Caco-2 (cell line): ENCODE measurements at regions not wholly inside any gene's neighbourhood (a gene's known extent, or its start where the extent isn't known, plus 50 kb on each side); places are given as distances from the start of the nearest gene placed in this dataset.

Source experiments
- BruUV-seq: library from RNA; stranded (reverse); fragments of 400-500 nt; replicated peaks from 2 replicates; lab custom pipeline; 2021; lab: Mats Ljungman, UMichigan
- CTCF ChIA-PET: fragments of 300-600 bp; sonication (Branson Sonifier 250); formaldehyde crosslinking; loops from one replicate; lab custom pipeline; 2022; ENCODE audit warnings: antibody characterized with exemption; lab: Charles Lee
- POLR2A ChIA-PET: fragments of 300-600 bp; sonication (Branson Sonifier 250); formaldehyde crosslinking; loops from one replicate; lab custom pipeline; 2022; ENCODE audit warnings: antibody characterized with exemption; lab: Charles Lee
- DNase-seq, 2 experiments: peaks; one replicate each; pipeline versions ENCODE4 v3.0.0 to v3.0.0-alpha.2; 2020 to 2022
- H3K27me3 ChIP-seq: replicated peaks from 2 replicates; pipeline ENCODE4 v1.6.0; 2011; ENCODE audit warnings: low read length; ENCODE audit not compliant: control insufficient read depth, insufficient read depth
- H3K36me3 ChIP-seq: 2 replicates; pipeline ENCODE4 v1.5.1; 2011; ENCODE audit warnings: low read length; ENCODE audit not compliant: control insufficient read depth, insufficient read depth
- H3K4me1 ChIP-seq: fragments of 250-450 bp; sonication (Bioruptor Pico); 2 replicates; pipeline ENCODE4 v1.5.1; 2020; ENCODE audit warnings: mild to moderate bottlenecking
- H3K4me3 ChIP-seq: 2 replicates; pipeline ENCODE4 v1.5.1; 2011; ENCODE audit warnings: low read depth, mild to moderate bottlenecking, control low read depth, low read length
- H3K9me3 ChIP-seq: fragments of 250-450 bp; sonication (Bioruptor Pico); 2 replicates; pipeline ENCODE4 v1.5.1; 2020; ENCODE audit warnings: mild to moderate bottlenecking, moderate library complexity
- H3K27ac Mint-ChIP-seq: one replicate; pipeline ENCODE4 v1.8.0; 2022; ENCODE audit warnings: mixed read lengths; ENCODE audit not compliant: unreplicated experiment
- H3K27me3 Mint-ChIP-seq: one replicate; pipeline ENCODE4 v1.8.0; 2022; ENCODE audit warnings: mixed read lengths; ENCODE audit not compliant: insufficient read depth, unreplicated experiment
- H3K36me3 Mint-ChIP-seq: one replicate; pipeline ENCODE4 v1.8.0; 2022; ENCODE audit warnings: mild to moderate bottlenecking, mixed read lengths; ENCODE audit not compliant: insufficient read depth, unreplicated experiment
- H3K4me1 Mint-ChIP-seq: one replicate; pipeline ENCODE4 v1.8.0; 2022; ENCODE audit warnings: low read depth, mixed read lengths; ENCODE audit not compliant: unreplicated experiment
- H3K4me3 Mint-ChIP-seq: one replicate; pipeline ENCODE4 v1.8.0; 2022; ENCODE audit warnings: mild to moderate bottlenecking, moderate library complexity, mixed read lengths; ENCODE audit not compliant: unreplicated experiment
- H3K9me3 Mint-ChIP-seq: one replicate; pipeline ENCODE4 v1.8.0; 2022; ENCODE audit warnings: mixed read lengths; ENCODE audit not compliant: unreplicated experiment
- CTCF ChIP-seq, 2 experiments: fragments of 200-600 bp in 1 of 2; IDR thresholded peaks; 1 replicate in 1 of 2; 2 replicates in 1 of 2; pipeline versions ENCODE4 v1.5.1 to v1.8.0; 2011 to 2022; ENCODE audit warnings: antibody characterized with exemption in 1 of 2, control low read depth in 1 of 2, inconsistent platforms in 1 of 2, low read depth in 1 of 2, low read length in 1 of 2, mild to moderate bottlenecking in 1 of 2, moderate library complexity in 1 of 2; ENCODE audit not compliant: insufficient read depth in 1 of 2, severe bottlenecking in 1 of 2, unreplicated experiment in 1 of 2
- intact Hi-C: fragments of 100-400 bp; cut with micrococcal nuclease; formaldehyde crosslinking; loops from one replicate; pipeline ENCODE4 v1.10.0; 2022; ENCODE audit not compliant: unreplicated experiment

GRCh38 chr20:22800129-22800528 lies 215.8 kb upstream of the FOXA2 start:
- no peaks in the 10 kb centered on the region for H3K27me3 ChIP-seq
- ChIA-PET CTCF (no interaction called here), POLR2A (no interaction called here)
- H3K9me3 ChIP-seq = no peaks in the 10 kb centered on the region
- DNase-seq = no peak
- H3K36me3 ChIP-seq = no peaks in the 10 kb centered on the region
- H3K4me1 ChIP-seq = peaks cover 39% of the 10 kb centered on the region
- Mint-ChIP-seq H3K27me3 (no peaks in the 10 kb centered on the region), H3K36me3 (peaks cover 5% of the 10 kb centered on the region), H3K4me1 (peaks cover 30% of the 10 kb centered on the region), H3K9me3 (peaks cover 13% of the 10 kb centered on the region), H3K4me3 (no peak overlapping the region), H3K27ac (peak overlapping the region; percentile 3)
- no peak for TF ChIP-seq CTCF (IDR thresholded peaks at IDR 0.05; ENCODE audit: insufficient read depth in 1 of 2, low read depth in 1 of 2, low read length in 1 of 2, severe bottlenecking in 1 of 2, unreplicated experiment in 1 of 2)
- H3K4me3 ChIP-seq = no peak overlapping the region
- BruUV-seq = no TSS peak
- intact Hi-C loops = no loop called here

GRCh38 chr20:22801528-22801927 lies 217.2 kb upstream of the FOXA2 start:
- ChIA-PET POLR2A (no interaction called here), CTCF (no interaction called here)
- Mint-ChIP-seq H3K4me1 (peaks cover 24% of the 10 kb centered on the region), H3K27me3 (no peaks in the 10 kb centered on the region), H3K36me3 (no peaks in the 10 kb centered on the region), H3K4me3 (no peak overlapping the region), H3K27ac (no peak overlapping the region), H3K9me3 (peaks cover 13% of the 10 kb centered on the region)
- no TSS peak for BruUV-seq
- H3K4me3 ChIP-seq = no peak overlapping the region
- intact Hi-C loops = no loop called here
- no peak for DNase-seq
- H3K27me3 ChIP-seq = no peaks in the 10 kb centered on the region
- TF ChIP-seq CTCF (IDR thresholded peaks at IDR 0.05; ENCODE audit: insufficient read depth in 1 of 2, low read depth in 1 of 2, low read length in 1 of 2, severe bottlenecking in 1 of 2, unreplicated experiment in 1 of 2) = no peak
- H3K9me3 ChIP-seq = no peaks in the 10 kb centered on the region
- no peaks in the 10 kb centered on the region for H3K36me3 ChIP-seq
- peaks cover 33% of the 10 kb centered on the region for H3K4me1 ChIP-seq

GRCh38 chr20:22802296-22802695 lies 217.9 kb upstream of the FOXA2 start:
- no peak for TF ChIP-seq CTCF (IDR thresholded peaks at IDR 0.05; ENCODE audit: insufficient read depth in 1 of 2, low read depth in 1 of 2, low read length in 1 of 2, severe bottlenecking in 1 of 2, unreplicated experiment in 1 of 2)
- H3K4me1 Mint-ChIP-seq = peaks cover 32% of the 10 kb centered on the region
- peaks cover 7% of the 10 kb centered on the region for H3K9me3 Mint-ChIP-seq
- POLR2A ChIA-PET = no interaction called here
- no peak for DNase-seq
- no peaks in the 10 kb centered on the region for H3K36me3 ChIP-seq
- H3K27ac Mint-ChIP-seq = peak overlapping the region; percentile 4
- BruUV-seq = no TSS peak
- CTCF ChIA-PET = interaction anchor here (0.7 kb wide), 1 partner anchor 464 kb away, joined by 3 read pairs; no protein-coding TSS in a partner anchor
- intact Hi-C loops = no loop called here
- no peak overlapping the region for H3K4me3 Mint-ChIP-seq
- no peaks in the 10 kb centered on the region for H3K27me3 ChIP-seq
- H3K4me3 ChIP-seq = no peak overlapping the region
- no peaks in the 10 kb centered on the region for H3K27me3 Mint-ChIP-seq
- H3K4me1 ChIP-seq = peaks cover 34% of the 10 kb centered on the region
- no peaks in the 10 kb centered on the region for H3K9me3 ChIP-seq
- no peaks in the 10 kb centered on the region for H3K36me3 Mint-ChIP-seq
